H9 (cell line): ENCODE measurements at regions not wholly inside any gene's neighbourhood (a gene's known extent, or its start where the extent isn't known, plus 50 kb on each side); places are given as distances from the start of the nearest gene placed in this dataset.

Source experiments
- DNase-seq: peaks from one replicate; pipeline ENCODE4 v3.0.0-alpha.2; 2017
- H2AFZ ChIP-seq: one replicate; pipeline ENCODE4 v1.6.1; 2013; ENCODE audit warnings: mild to moderate bottlenecking, low read length, control low read depth, moderate library complexity
- H2AK5ac ChIP-seq: 2 replicates; pipeline ENCODE4 v1.6.1; 2013; ENCODE audit warnings: low read length, control low read depth, mixed read lengths; ENCODE audit not compliant: insufficient read length
- H2BK120ac ChIP-seq: one replicate; pipeline ENCODE4 v1.6.1; 2013; ENCODE audit warnings: low read depth, mild to moderate bottlenecking, low read length, control low read depth, inconsistent platforms; ENCODE audit not compliant: poor library complexity, severe bottlenecking
- H2BK12ac ChIP-seq: 2 replicates; pipeline ENCODE4 v1.6.1; 2013; ENCODE audit warnings: low read length, control low read depth, mixed read lengths, low read depth; ENCODE audit not compliant: insufficient read length
- H2BK15ac ChIP-seq: 2 replicates; pipeline ENCODE4 v1.6.1; 2013; ENCODE audit warnings: low read depth, low read length, control low read depth
- H2BK20ac ChIP-seq: one replicate; pipeline ENCODE4 v1.6.1; 2013; ENCODE audit warnings: low read depth, mild to moderate bottlenecking, low read length, control low read depth, inconsistent platforms; ENCODE audit not compliant: poor library complexity, severe bottlenecking
- H2BK5ac ChIP-seq: 2 replicates; pipeline ENCODE4 v1.6.1; 2013; ENCODE audit warnings: low read length, control low read depth, mixed read lengths; ENCODE audit not compliant: insufficient read length
- H3K14ac ChIP-seq: 2 replicates; pipeline ENCODE4 v1.6.1; 2013; ENCODE audit warnings: low read length, control low read depth; ENCODE audit not compliant: insufficient read depth
- H3K18ac ChIP-seq: 2 replicates; pipeline ENCODE4 v1.6.1; 2013; ENCODE audit warnings: low read depth, mild to moderate bottlenecking, mixed read lengths, low read length, control low read depth; ENCODE audit not compliant: insufficient read length
- H3K23ac ChIP-seq: 2 replicates; pipeline ENCODE4 v1.6.1; 2013; ENCODE audit warnings: low read length, control low read depth, mixed read lengths, low read depth; ENCODE audit not compliant: insufficient read length
- H3K23me2 ChIP-seq: 2 replicates; pipeline ENCODE4 v1.6.1; 2013; ENCODE audit warnings: low read depth, mild to moderate bottlenecking, mixed read lengths, low read length, control low read depth; ENCODE audit not compliant: insufficient read length, poor library complexity, severe bottlenecking
- H3K27ac ChIP-seq: 2 replicates; pipeline ENCODE4 v1.5.1; 2013; ENCODE audit warnings: low read length, control low read depth, mixed read lengths, low read depth; ENCODE audit not compliant: insufficient read length
- H3K27me3 ChIP-seq: 2 replicates; pipeline ENCODE4 v1.6.1; 2013; ENCODE audit warnings: low read length, control low read depth, inconsistent platforms; ENCODE audit not compliant: insufficient read depth
- H3K4ac ChIP-seq: 2 replicates; pipeline ENCODE4 v1.6.1; 2013; ENCODE audit warnings: low read depth, mild to moderate bottlenecking, control low read depth, inconsistent platforms, low read length, moderate library complexity
- H3K4me1 ChIP-seq: 2 replicates; pipeline ENCODE4 v1.6.1; 2013; ENCODE audit warnings: low read length, control low read depth, inconsistent platforms; ENCODE audit not compliant: insufficient read depth
- H3K4me2 ChIP-seq: 2 replicates; pipeline ENCODE4 v1.6.1; 2013; ENCODE audit warnings: low read length, control low read depth, mixed read lengths; ENCODE audit not compliant: insufficient read length, insufficient read depth
- H3K56ac ChIP-seq: 2 replicates; pipeline ENCODE4 v1.6.1; 2013; ENCODE audit warnings: low read depth, mild to moderate bottlenecking, mixed read lengths, low read length, control low read depth; ENCODE audit not compliant: insufficient read length
- H3K79me1 ChIP-seq: 2 replicates; pipeline ENCODE4 v1.6.1; 2013; ENCODE audit warnings: low read depth, mild to moderate bottlenecking, moderate library complexity, low read length, control low read depth, inconsistent platforms; ENCODE audit not compliant: insufficient read depth, poor library complexity, severe bottlenecking
- H3K79me2 ChIP-seq: 2 replicates; pipeline ENCODE4 v1.6.1; 2013; ENCODE audit warnings: low read length, control low read depth, inconsistent platforms; ENCODE audit not compliant: insufficient read depth
- H3K9ac ChIP-seq: 2 replicates; pipeline ENCODE4 v1.6.1; 2013; ENCODE audit warnings: low read length, control low read depth, mixed read lengths; ENCODE audit not compliant: insufficient read length; ENCODE audit errors: extremely low read depth
- H3K9me3 ChIP-seq: one replicate; pipeline ENCODE4 v1.6.1; 2013; ENCODE audit warnings: low read depth, low read length, inconsistent platforms; ENCODE audit not compliant: control insufficient read depth
- H3T11ph ChIP-seq: one replicate; pipeline ENCODE4 v1.6.1; 2013; ENCODE audit warnings: mild to moderate bottlenecking, low read length, control low read depth, inconsistent platforms
- H4K20me1 ChIP-seq: one replicate; pipeline ENCODE4 v1.6.1; 2013; ENCODE audit not compliant: control insufficient read depth, insufficient read length, insufficient read depth
- H4K5ac ChIP-seq: 2 replicates; pipeline ENCODE4 v1.6.1; 2013; ENCODE audit warnings: low read depth, mild to moderate bottlenecking, mixed read lengths, low read length, control low read depth; ENCODE audit not compliant: insufficient read length
- H4K8ac ChIP-seq: replicated peaks from 2 replicates; pipeline ENCODE4 v1.6.1; 2013; ENCODE audit warnings: low read length, control low read depth, mixed read lengths, low read depth; ENCODE audit not compliant: insufficient read length
- H4K91ac ChIP-seq: 2 replicates; pipeline ENCODE4 v1.6.1; 2013; ENCODE audit warnings: low read depth, mild to moderate bottlenecking, moderate library complexity, mixed read lengths, low read length, control low read depth; ENCODE audit not compliant: insufficient read length
- H3K27ac Mint-ChIP-seq, 3 experiments: 2 replicates in 2 of 3; 3 replicates in 1 of 3; pipeline ENCODE4 v1.8.0; 2020 to 2021; ENCODE audit warnings: mixed read lengths in 3 of 3, mild to moderate bottlenecking in 1 of 3, moderate library complexity in 1 of 3
- H3K27me3 Mint-ChIP-seq: 2 replicates; pipeline ENCODE4 v1.8.0; 2021; ENCODE audit warnings: low read depth, mild to moderate bottlenecking, moderate library complexity, mixed read lengths
- H3K36me3 Mint-ChIP-seq, 3 experiments: 2 replicates in 2 of 3; 3 replicates in 1 of 3; pipeline ENCODE4 v1.8.0; 2020 to 2021; ENCODE audit warnings: low read depth in 3 of 3, mixed read lengths in 3 of 3; ENCODE audit not compliant: insufficient read depth in 1 of 3
- H3K4me1 Mint-ChIP-seq, 2 experiments: 2 replicates each; pipeline ENCODE4 v1.8.0; 2020; ENCODE audit warnings: mixed read lengths in 2 of 2
- H3K4me3 Mint-ChIP-seq, 2 experiments: 2 replicates in 1 of 2; 3 replicates in 1 of 2; pipeline ENCODE4 v1.8.0; 2020 to 2021; ENCODE audit warnings: mild to moderate bottlenecking in 2 of 2, mixed read lengths in 2 of 2, moderate library complexity in 1 of 2
- H3K9me3 Mint-ChIP-seq, 2 experiments: 2 replicates in 1 of 2; 3 replicates in 1 of 2; pipeline ENCODE4 v1.8.0; 2020; ENCODE audit warnings: mild to moderate bottlenecking in 2 of 2, mixed read lengths in 2 of 2, moderate library complexity in 1 of 2
- CTCF ChIP-seq: fragments of 200-600 bp; sonication (generic); conservative IDR thresholded peaks from 3 replicates; pipeline ENCODE4 v1.8.0; 2021; ENCODE audit warnings: antibody characterized with exemption, mild to moderate bottlenecking
- WGBS: extraction: QIAGEN DNeasy Blood & Tissue Kit; methylation state at CpG from one replicate; pipeline ENCODE4 v1.1.7; 2013; ENCODE audit warnings: missing lambda C conversion rate, low lambda C conversion rate, mixed read lengths; ENCODE audit not compliant: insufficient read length; ENCODE audit errors: extremely low coverage; 5-methylcytosine and 5-hydroxymethylcytosine counted together

GRCh38 chr7:20927976-20928375, 141.3 kb upstream of the SP8 start:
- H3K4me3 Mint-ChIP-seq = no peak overlapping the region
- Histone ChIP-seq H2AK5ac (no peak overlapping the region), H4K91ac (no peak overlapping the region), H2AFZ (no peak overlapping the region), H3K4ac (no peak overlapping the region), H3K9ac (no peak overlapping the region), H2BK20ac (no peak overlapping the region), H3K27me3 (no peaks in the 10 kb centered on the region), H3K9me3 (no peaks in the 10 kb centered on the region), H3K79me2 (no peaks in the 10 kb centered on the region), H2BK15ac (no peak overlapping the region), H4K5ac (no peak overlapping the region), H3T11ph (no peak overlapping the region), H4K20me1 (no peaks in the 10 kb centered on the region), H3K23me2 (no peaks in the 10 kb centered on the region), H3K23ac (no peak overlapping the region), H2BK120ac (no peak overlapping the region), H3K56ac (no peak overlapping the region), H2BK12ac (no peak overlapping the region), H2BK5ac (no peak overlapping the region), H3K14ac (no peak overlapping the region), H3K18ac (no peak overlapping the region), H3K79me1 (no peaks in the 10 kb centered on the region), H3K27ac (no peak overlapping the region), H3K4me1 (no peaks in the 10 kb centered on the region), H4K8ac (no peak overlapping the region), H3K4me2 (no peak overlapping the region)
- no peaks in the 10 kb centered on the region for H3K4me1 Mint-ChIP-seq
- H3K27ac Mint-ChIP-seq = no peak overlapping the region
- no peak for TF ChIP-seq CTCF
- H3K36me3 Mint-ChIP-seq = peaks cover 0 to 2% (median 2%) of the 10 kb centered on the region in 3 experiments; a peak in 4 of 7 replicates
- H3K9me3 Mint-ChIP-seq = peaks cover 9 to 11% of the 10 kb centered on the region in 2 experiments
- WGBS = no CpG with 5 or more reads among the region's 1 CpG
- no peak for DNase-seq
- no peaks in the 10 kb centered on the region for H3K27me3 Mint-ChIP-seq
